ENCODE measurements at regions not wholly inside any gene's neighbourhood (a gene's known extent, or its start where the extent isn't known, plus 50 kb on each side); places are given as distances from the start of the nearest gene placed in this dataset.
"Not testable (repeated sequence)": the region's sequence is repeated elsewhere in the genome, so short reads cannot be mapped to it uniquely, and the experiment has no call there.

- POLR2A ChIA-PET = no interaction called here
- no peak for ATAC-seq (ENCODE audit: low read depth)
- no peaks in the 10 kb centered on the region for H3K9me3 Mint-ChIP-seq
- peaks cover under 1% of the 10 kb centered on the region for H3K36me3 Mint-ChIP-seq
- no peaks in the 10 kb centered on the region for H3K27me3 Mint-ChIP-seq
- H3K27ac Mint-ChIP-seq = no peak overlapping the region
- DNase-seq = no peak
- H3K4me3 Mint-ChIP-seq = no peak overlapping the region
- peaks cover 8% of the 10 kb centered on the region for H3K4me1 Mint-ChIP-seq
Measured at GRCh38 chr10:21368022-21368582, 157.4 kb downstream of the SKIDA1 start.

GRCh38 chr10:21366108-21366507 lies 159.4 kb downstream of the SKIDA1 start:
- ATAC-seq (ENCODE audit: low read depth); H3K4me3 Mint-ChIP-seq; POLR2A ChIA-PET; H3K9me3 Mint-ChIP-seq; H3K27me3 Mint-ChIP-seq; H3K36me3 Mint-ChIP-seq; DNase-seq; H3K4me1 Mint-ChIP-seq; H3K27ac Mint-ChIP-seq: not testable (repeated sequence)

GRCh38 chr10:21364196-21365114 lies 161.0 kb downstream of the SKIDA1 start:
- ATAC-seq (ENCODE audit: low read depth) (no peak), DNase-seq (no peak)
- H3K4me3 Mint-ChIP-seq = no peak overlapping the region
- H3K9me3 Mint-ChIP-seq = no peaks in the 10 kb centered on the region
- POLR2A ChIA-PET = no interaction called here
- no peak overlapping the region for H3K27ac Mint-ChIP-seq
- H3K36me3 Mint-ChIP-seq = no peaks in the 10 kb centered on the region
- H3K27me3 Mint-ChIP-seq = no peaks in the 10 kb centered on the region
- no peaks in the 10 kb centered on the region for H3K4me1 Mint-ChIP-seq

- no peak overlapping the region for H3K27ac Mint-ChIP-seq
- H3K27me3 Mint-ChIP-seq = no peaks in the 10 kb centered on the region
- no peaks in the 10 kb centered on the region for H3K9me3 Mint-ChIP-seq
- no peak for DNase-seq
- POLR2A ChIA-PET = no interaction called here
- H3K36me3 Mint-ChIP-seq = no peaks in the 10 kb centered on the region
- no peaks in the 10 kb centered on the region for H3K4me1 Mint-ChIP-seq
- no peak for ATAC-seq (ENCODE audit: low read depth)
- no peak overlapping the region for H3K4me3 Mint-ChIP-seq
Measured at GRCh38 chr10:21363731-21364104, 161.8 kb downstream of the SKIDA1 start.

- H3K4me3 Mint-ChIP-seq = no peak overlapping the region
- H3K27me3 Mint-ChIP-seq = no peaks in the 10 kb centered on the region
- H3K4me1 Mint-ChIP-seq = no peaks in the 10 kb centered on the region
- H3K27ac Mint-ChIP-seq = no peak overlapping the region
- POLR2A ChIA-PET = no interaction called here
- DNase-seq (no peak), ATAC-seq (ENCODE audit: low read depth) (no peak)
- H3K9me3 Mint-ChIP-seq = no peaks in the 10 kb centered on the region
- H3K36me3 Mint-ChIP-seq = no peaks in the 10 kb centered on the region
Measured at GRCh38 chr10:21363092-21363730, 162.3 kb downstream of the SKIDA1 start.

- DNase-seq = no peak
- H3K4me1 Mint-ChIP-seq = no peaks in the 10 kb centered on the region
- no peaks in the 10 kb centered on the region for H3K9me3 Mint-ChIP-seq
- no peak overlapping the region for H3K27ac Mint-ChIP-seq
- no peak overlapping the region for H3K4me3 Mint-ChIP-seq
- peaks cover 2% of the 10 kb centered on the region for H3K27me3 Mint-ChIP-seq
- POLR2A ChIA-PET = no interaction called here
- ATAC-seq (ENCODE audit: low read depth) = no peak
- H3K36me3 Mint-ChIP-seq = no peaks in the 10 kb centered on the region
Measured at GRCh38 chr10:21359202-21359601, 166.3 kb downstream of the SKIDA1 start.

- H3K27ac Mint-ChIP-seq = no peak overlapping the region
- H3K36me3 Mint-ChIP-seq = no peaks in the 10 kb centered on the region
- no peak overlapping the region for H3K4me3 Mint-ChIP-seq
- ATAC-seq (ENCODE audit: low read depth) = no peak
- POLR2A ChIA-PET = no interaction called here
- no peak for DNase-seq
- no peaks in the 10 kb centered on the region for H3K9me3 Mint-ChIP-seq
- H3K27me3 Mint-ChIP-seq = peaks cover 2% of the 10 kb centered on the region
- no peaks in the 10 kb centered on the region for H3K4me1 Mint-ChIP-seq
Measured at GRCh38 chr10:21355591-21356011, 169.9 kb downstream of the SKIDA1 start.

- H3K27me3 Mint-ChIP-seq = peaks cover 2% of the 10 kb centered on the region
- no peaks in the 10 kb centered on the region for H3K9me3 Mint-ChIP-seq
- ATAC-seq (ENCODE audit: low read depth) (no peak), DNase-seq (no peak)
- POLR2A ChIA-PET = no interaction called here
- H3K4me1 Mint-ChIP-seq = no peaks in the 10 kb centered on the region
- no peak overlapping the region for H3K4me3 Mint-ChIP-seq
- H3K36me3 Mint-ChIP-seq = no peaks in the 10 kb centered on the region
- H3K27ac Mint-ChIP-seq = no peak overlapping the region
Measured at GRCh38 chr10:21352886-21353285, 172.6 kb downstream of the SKIDA1 start.

GRCh38 chr10:21351594-21351993 lies 173.9 kb downstream of the SKIDA1 start:
- H3K27me3 Mint-ChIP-seq; H3K4me1 Mint-ChIP-seq; POLR2A ChIA-PET; H3K4me3 Mint-ChIP-seq; DNase-seq; H3K9me3 Mint-ChIP-seq; H3K27ac Mint-ChIP-seq; ATAC-seq (ENCODE audit: low read depth); H3K36me3 Mint-ChIP-seq: not testable (repeated sequence)

- POLR2A ChIA-PET = no interaction called here
- no peak for DNase-seq
- no peaks in the 10 kb centered on the region for H3K4me1 Mint-ChIP-seq
- no peak for ATAC-seq (ENCODE audit: low read depth)
- no peak overlapping the region for H3K27ac Mint-ChIP-seq
- no peaks in the 10 kb centered on the region for H3K27me3 Mint-ChIP-seq
- no peaks in the 10 kb centered on the region for H3K9me3 Mint-ChIP-seq
- H3K36me3 Mint-ChIP-seq = no peaks in the 10 kb centered on the region
- H3K4me3 Mint-ChIP-seq = no peak overlapping the region
Measured at GRCh38 chr10:21349912-21350286, 175.6 kb downstream of the SKIDA1 start.

- no peaks in the 10 kb centered on the region for H3K9me3 Mint-ChIP-seq
- H3K27me3 Mint-ChIP-seq = no peaks in the 10 kb centered on the region
- DNase-seq (no peak), ATAC-seq (ENCODE audit: low read depth) (no peak)
- no peaks in the 10 kb centered on the region for H3K36me3 Mint-ChIP-seq
- no peaks in the 10 kb centered on the region for H3K4me1 Mint-ChIP-seq
- no peak overlapping the region for H3K27ac Mint-ChIP-seq
- no peak overlapping the region for H3K4me3 Mint-ChIP-seq
- POLR2A ChIA-PET = no interaction called here
Measured at GRCh38 chr10:21347785-21348170, 177.7 kb downstream of the SKIDA1 start.

GRCh38 chr10:21347043-21347784 lies 178.3 kb downstream of the SKIDA1 start:
- no peak overlapping the region for H3K27ac Mint-ChIP-seq
- no peaks in the 10 kb centered on the region for H3K36me3 Mint-ChIP-seq
- no peaks in the 10 kb centered on the region for H3K4me1 Mint-ChIP-seq
- POLR2A ChIA-PET = no interaction called here
- no peaks in the 10 kb centered on the region for H3K9me3 Mint-ChIP-seq
- ATAC-seq (ENCODE audit: low read depth) (no peak), DNase-seq (no peak)
- no peak overlapping the region for H3K4me3 Mint-ChIP-seq
- H3K27me3 Mint-ChIP-seq = no peaks in the 10 kb centered on the region

GRCh38 chr10:21343087-21343486 lies 182.4 kb downstream of the SKIDA1 start:
- Mint-ChIP-seq H3K27me3 (no peaks in the 10 kb centered on the region), H3K4me3 (no peak overlapping the region), H3K36me3 (no peaks in the 10 kb centered on the region), H3K9me3 (no peaks in the 10 kb centered on the region), H3K4me1 (no peaks in the 10 kb centered on the region), H3K27ac (no peak overlapping the region)
- DNase-seq = no peak
- no peak for ATAC-seq (ENCODE audit: low read depth)
- POLR2A ChIA-PET = no interaction called here

Measured in activated naive CD8-positive, alpha-beta T cell treated with anti-CD3 and anti-CD28 coated beads, Interleukin-2, amount 10 ng/mL, durations not matched to agents 7 days and 5 days (primary cell).